GM19023 (cell line): ENCODE measurements at regions not wholly inside any gene's neighbourhood (a gene's known extent, or its start where the extent isn't known, plus 50 kb on each side); places are given as distances from the start of the nearest gene placed in this dataset.
"Not testable (repeated sequence)": the region's sequence is repeated elsewhere in the genome, so short reads cannot be mapped to it uniquely, and the experiment has no call there.

Experiments
- ATAC-seq: cut with Tn5 transposase; IDR thresholded peaks from one replicate; pipeline ENCODE4 v1.9.1; 2021; ENCODE audit warnings: mild to moderate bottlenecking, moderate library complexity; ENCODE audit not compliant: unreplicated experiment

- no peak for ATAC-seq
These were observed 545.7 kb upstream of the PABPC4L start for GRCh38 chr4:134747108-134747805.

- ATAC-seq = no peak
These were observed 538.7 kb upstream of the PABPC4L start for GRCh38 chr4:134740290-134740689.

GRCh38 chr4:134735901-134736300 is 534.3 kb upstream of the PABPC4L start:
- no peak for ATAC-seq

GRCh38 chr4:134727696-134728095 is 526.1 kb upstream of the PABPC4L start:
- ATAC-seq = no peak

GRCh38 chr4:134722306-134722705 is 520.7 kb upstream of the PABPC4L start:
- ATAC-seq = no peak

- ATAC-seq = no peak
These were observed 518.4 kb upstream of the PABPC4L start for GRCh38 chr4:134720030-134720429.

- ATAC-seq = no peak
These were observed 507.0 kb upstream of the PABPC4L start for GRCh38 chr4:134708616-134709015.

GRCh38 chr4:134708026-134708425 is 506.4 kb upstream of the PABPC4L start:
- no peak for ATAC-seq

- no peak for ATAC-seq
These were observed 500.8 kb upstream of the PABPC4L start for GRCh38 chr4:134702374-134702773.

GRCh38 chr4:134700251-134700650 is 498.7 kb upstream of the PABPC4L start:
- no peak for ATAC-seq

- ATAC-seq = not testable (repeated sequence)
These were observed 497.2 kb upstream of the PABPC4L start for GRCh38 chr4:134698831-134699230.

- no peak for ATAC-seq
These were observed 493.8 kb upstream of the PABPC4L start for GRCh38 chr4:134695433-134695832.

GRCh38 chr4:134691915-134692314 is 490.3 kb upstream of the PABPC4L start:
- ATAC-seq = no peak

GRCh38 chr4:134687646-134688628 is 486.3 kb upstream of the PABPC4L start:
- ATAC-seq = no peak

- ATAC-seq = no peak
These were observed 475.7 kb upstream of the PABPC4L start for GRCh38 chr4:134677209-134677814.

- ATAC-seq = no peak
These were observed 466.6 kb upstream of the PABPC4L start for GRCh38 chr4:134668237-134668636.

- no peak for ATAC-seq
These were observed 465.1 kb upstream of the PABPC4L start for GRCh38 chr4:134666640-134667039.

- no peak for ATAC-seq
These were observed 463.8 kb upstream of the PABPC4L start for GRCh38 chr4:134665429-134665828.

GRCh38 chr4:134663742-134664141 is 462.2 kb upstream of the PABPC4L start:
- ATAC-seq = no peak

- ATAC-seq = no peak
These were observed 448.9 kb upstream of the PABPC4L start for GRCh38 chr4:134650461-134650860.

GRCh38 chr4:134645778-134646177 is 444.2 kb upstream of the PABPC4L start:
- no peak for ATAC-seq
